GM10266 (cell line): ENCODE measurements at regions not wholly inside any gene's neighbourhood (a gene's known extent, or its start where the extent isn't known, plus 50 kb on each side); places are given as distances from the start of the nearest gene placed in this dataset.
"Not testable (repeated sequence)": the region's sequence is repeated elsewhere in the genome, so short reads cannot be mapped to it uniquely, and the experiment has no call there.

Experiments used
- DNase-seq: peaks from one replicate; pipeline ENCODE4 v3.0.0; 2012; ENCODE audit errors: extremely low spot score
- CTCF ChIP-seq: IDR thresholded peaks from 2 replicates; pipeline ENCODE4 v1.5.1; 2012; ENCODE audit warnings: mild to moderate bottlenecking, low read depth; ENCODE audit not compliant: control insufficient read depth, insufficient read depth; ENCODE audit errors: missing control alignments

- DNase-seq, result no peak
Observed at GRCh38 chr5:39691993-39692392, 267.2 kb upstream of the DAB2 start.

GRCh38 chr5:39691136-39691535 is 266.4 kb upstream of the DAB2 start:
- TF ChIP-seq CTCF, result no peak
- DNase-seq, result no peak

More at GRCh38 chr5:39691993-39692392, 267.2 kb upstream of the DAB2 start:
- TF ChIP-seq CTCF, result no peak

GRCh38 chr5:39689919-39690318 is 265.1 kb upstream of the DAB2 start:
- TF ChIP-seq CTCF, result no peak
- DNase-seq, result no peak

- not testable (repeated sequence) for DNase-seq
Observed at GRCh38 chr5:39687924-39688323, 263.1 kb upstream of the DAB2 start.

GRCh38 chr5:39680213-39680612 is 255.4 kb upstream of the DAB2 start:
- no peak for TF ChIP-seq CTCF
- no peak for DNase-seq

- no peak for DNase-seq
- no peak for TF ChIP-seq CTCF
Observed at GRCh38 chr5:39678534-39678933, 253.8 kb upstream of the DAB2 start.

GRCh38 chr5:39675676-39676075 is 250.9 kb upstream of the DAB2 start:
- TF ChIP-seq CTCF, result no peak
- no peak for DNase-seq
